ENCODE measurements at regions not wholly inside any gene's neighbourhood (a gene's known extent, or its start where the extent isn't known, plus 50 kb on each side); places are given as distances from the start of the nearest gene placed in this dataset.

DNA sequence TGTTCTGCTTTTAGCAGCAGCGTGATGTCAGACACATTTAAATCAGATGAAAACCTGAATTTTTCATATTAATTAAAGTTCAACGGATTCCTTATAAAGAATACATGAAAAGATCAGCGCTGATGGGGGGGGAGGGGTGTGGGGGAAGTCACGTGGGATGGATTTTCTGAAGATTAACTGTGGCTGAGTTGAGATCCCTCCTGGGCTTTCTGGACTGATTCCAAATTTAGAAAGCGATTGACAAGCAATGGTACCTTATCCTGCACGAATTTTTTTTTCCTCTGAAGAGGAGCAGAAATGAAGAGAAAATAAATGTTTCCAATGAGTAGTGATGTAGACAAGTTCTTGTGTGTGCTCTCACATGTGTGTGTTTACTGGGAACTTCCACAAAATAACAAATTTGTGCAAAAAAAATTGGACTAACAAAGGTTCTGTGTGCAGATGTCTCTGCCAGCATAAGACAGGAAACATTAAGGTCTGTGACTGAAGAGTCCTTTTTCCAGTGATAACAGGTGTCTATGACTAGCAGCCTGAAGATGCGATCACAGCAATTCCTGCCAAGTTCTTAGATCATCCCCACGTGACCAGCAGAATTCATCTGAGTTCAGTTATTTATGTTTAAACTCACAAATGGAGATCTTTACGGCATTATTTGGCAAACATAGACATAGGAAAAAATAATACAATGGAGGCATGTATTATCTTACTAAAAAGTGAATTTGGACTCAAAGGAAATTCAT is 585.2 kb upstream of the CELF2 start:
- DNase-seq (ENCODE audit: low spot score) = no peak
- WGBS = 58% methylated on average over 9 of the region's 9 CpGs

DNA sequence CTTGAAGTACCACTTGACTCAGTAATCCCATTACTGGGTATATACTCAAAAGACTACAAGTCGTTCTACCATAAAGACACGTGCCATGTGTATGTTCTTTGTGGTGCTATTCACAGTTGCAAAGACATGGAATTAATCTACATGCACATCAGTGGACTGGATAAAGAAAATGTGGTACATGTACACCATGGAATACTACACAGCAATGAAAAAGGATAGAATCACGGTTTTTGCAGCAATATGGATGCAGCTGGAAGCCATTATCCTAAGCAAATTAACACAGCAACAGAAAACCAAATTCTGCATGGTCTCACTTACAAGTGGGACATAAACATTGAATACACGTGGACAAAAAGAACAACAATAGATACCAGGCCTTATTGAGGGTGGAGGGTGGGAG is 583.4 kb upstream of the CELF2 start:
- no peak for DNase-seq (ENCODE audit: low spot score)
- Histone ChIP-seq H3K27me3 (replicated peaks; ENCODE audit: insufficient read depth) (no peaks in the 10 kb centered on the region), H3K4me1 (replicated peaks) (no peaks in the 10 kb centered on the region), H3K4me3 (no peak overlapping the region), H3K9me3 (no peaks in the 10 kb centered on the region), H3K27ac (no peak overlapping the region), H3K36me3 (no peaks in the 10 kb centered on the region)
- 87% methylated on average over 4 of the region's 4 CpGs for WGBS
- intact Hi-C loops (cut with DNase I) = no loop called here
- TF ChIP-seq POLR2AphosphoS5 (IDR thresholded peaks at IDR 0.05) (no peak), POLR2A (IDR thresholded peaks at IDR 0.05) (no peak)
- TF ChIP-seq, protein P1, sequence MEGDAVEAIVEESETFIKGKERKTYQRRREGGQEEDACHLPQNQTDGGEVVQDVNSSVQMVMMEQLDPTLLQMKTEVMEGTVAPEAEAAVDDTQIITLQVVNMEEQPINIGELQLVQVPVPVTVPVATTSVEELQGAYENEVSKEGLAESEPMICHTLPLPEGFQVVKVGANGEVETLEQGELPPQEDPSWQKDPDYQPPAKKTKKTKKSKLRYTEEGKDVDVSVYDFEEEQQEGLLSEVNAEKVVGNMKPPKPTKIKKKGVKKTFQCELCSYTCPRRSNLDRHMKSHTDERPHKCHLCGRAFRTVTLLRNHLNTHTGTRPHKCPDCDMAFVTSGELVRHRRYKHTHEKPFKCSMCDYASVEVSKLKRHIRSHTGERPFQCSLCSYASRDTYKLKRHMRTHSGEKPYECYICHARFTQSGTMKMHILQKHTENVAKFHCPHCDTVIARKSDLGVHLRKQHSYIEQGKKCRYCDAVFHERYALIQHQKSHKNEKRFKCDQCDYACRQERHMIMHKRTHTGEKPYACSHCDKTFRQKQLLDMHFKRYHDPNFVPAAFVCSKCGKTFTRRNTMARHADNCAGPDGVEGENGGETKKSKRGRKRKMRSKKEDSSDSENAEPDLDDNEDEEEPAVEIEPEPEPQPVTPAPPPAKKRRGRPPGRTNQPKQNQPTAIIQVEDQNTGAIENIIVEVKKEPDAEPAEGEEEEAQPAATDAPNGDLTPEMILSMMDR (IDR thresholded peaks at IDR 0.05) = no peak

More for the DNA sequence above, 585.2 kb upstream of the CELF2 start:
- H3K4me1 ChIP-seq (replicated peaks) = no peaks in the 10 kb centered on the region
- no peaks in the 10 kb centered on the region for H3K36me3 ChIP-seq
- H3K27ac ChIP-seq = no peak overlapping the region
- H3K27me3 ChIP-seq (replicated peaks; ENCODE audit: insufficient read depth) = no peaks in the 10 kb centered on the region
- TF ChIP-seq, protein P1 (IDR thresholded peaks at IDR 0.05) = no peak
- TF ChIP-seq POLR2A (IDR thresholded peaks at IDR 0.05) (no peak), POLR2AphosphoS5 (IDR thresholded peaks at IDR 0.05) (no peak)
- intact Hi-C loops (cut with DNase I) = no loop called here
- no peak overlapping the region for H3K4me3 ChIP-seq
- H3K9me3 ChIP-seq = no peaks in the 10 kb centered on the region

DNA sequence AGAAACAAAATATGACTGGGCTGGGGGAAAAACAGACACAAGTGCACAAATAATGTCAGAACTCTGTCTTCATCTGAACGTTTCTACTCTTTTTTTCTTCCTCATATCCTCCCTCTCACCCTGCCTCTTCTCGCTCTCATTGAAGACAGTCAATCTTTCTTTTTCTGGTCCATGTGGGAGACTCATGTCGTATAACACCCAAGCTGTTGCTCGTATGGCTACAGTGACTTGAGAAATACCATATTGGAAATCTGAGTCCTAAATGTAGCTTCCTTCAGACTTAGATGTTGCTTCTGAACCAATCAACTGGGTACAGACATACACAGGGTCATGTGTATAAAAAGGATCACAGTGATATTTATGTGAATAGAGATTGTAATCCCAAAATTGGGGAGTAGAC is 579.8 kb upstream of the CELF2 start:
- no peaks in the 10 kb centered on the region for H3K4me1 ChIP-seq (replicated peaks)
- no peak overlapping the region for H3K27ac ChIP-seq
- TF ChIP-seq POLR2A (IDR thresholded peaks at IDR 0.05) (no peak), POLR2AphosphoS5 (IDR thresholded peaks at IDR 0.05) (no peak)
- intact Hi-C loops (cut with DNase I) = no loop called here
- no peaks in the 10 kb centered on the region for H3K9me3 ChIP-seq
- H3K27me3 ChIP-seq (replicated peaks; ENCODE audit: insufficient read depth) = no peaks in the 10 kb centered on the region
- WGBS = 91% methylated on average over 4 of the region's 4 CpGs
- DNase-seq (ENCODE audit: low spot score) = no peak
- H3K36me3 ChIP-seq = no peaks in the 10 kb centered on the region
- no peak overlapping the region for H3K4me3 ChIP-seq

DNA sequence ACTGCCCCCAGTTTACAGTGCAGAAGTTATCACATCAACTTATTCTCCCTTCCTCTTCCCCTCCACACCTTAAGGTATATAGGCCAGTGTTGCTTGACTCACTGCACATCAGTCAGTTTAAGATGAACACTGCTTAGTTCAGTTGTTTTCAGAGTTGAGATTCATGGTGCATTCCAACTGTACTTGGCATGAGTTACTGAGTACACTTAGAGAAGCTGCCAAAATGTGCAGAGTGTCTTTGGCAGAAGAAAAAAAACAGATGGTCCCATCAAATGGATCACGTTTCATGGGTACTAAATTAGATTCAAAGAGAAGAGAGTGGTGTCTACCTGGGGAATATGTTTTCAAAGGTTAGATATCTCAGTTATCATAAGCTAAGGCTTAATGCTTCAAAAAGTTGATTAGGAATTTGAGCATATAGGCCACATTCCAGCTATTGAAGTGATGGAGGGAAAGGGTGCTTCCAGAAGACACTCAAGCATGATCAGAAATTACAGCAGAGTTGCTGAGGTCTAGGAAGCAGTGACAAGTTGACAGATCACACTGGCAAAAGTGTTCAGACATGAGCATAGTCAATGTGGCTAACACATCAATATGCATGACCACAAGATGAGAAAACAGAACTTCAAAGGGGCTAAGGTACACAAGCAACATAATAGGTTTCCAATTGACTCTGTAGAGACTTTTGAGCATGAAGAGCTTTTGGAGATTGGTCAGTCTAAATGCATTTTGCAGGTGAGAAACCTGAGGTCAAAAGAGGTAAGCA is 579.2 kb upstream of the CELF2 start:
- H3K4me3 ChIP-seq = no peak overlapping the region
- DNase-seq (ENCODE audit: low spot score) = no peak
- TF ChIP-seq POLR2AphosphoS5 (IDR thresholded peaks at IDR 0.05) (no peak), POLR2A (IDR thresholded peaks at IDR 0.05) (no peak)
- TF ChIP-seq, protein P1 (IDR thresholded peaks at IDR 0.05) = no peak
- H3K27ac ChIP-seq = no peak overlapping the region
- no peaks in the 10 kb centered on the region for H3K36me3 ChIP-seq
- 13% methylated on average over 1 of the region's 1 CpG for WGBS
- intact Hi-C loops (cut with DNase I) = no loop called here
- no peaks in the 10 kb centered on the region for H3K27me3 ChIP-seq (replicated peaks; ENCODE audit: insufficient read depth)
- no peaks in the 10 kb centered on the region for H3K9me3 ChIP-seq
- no peaks in the 10 kb centered on the region for H3K4me1 ChIP-seq (replicated peaks)

DNA sequence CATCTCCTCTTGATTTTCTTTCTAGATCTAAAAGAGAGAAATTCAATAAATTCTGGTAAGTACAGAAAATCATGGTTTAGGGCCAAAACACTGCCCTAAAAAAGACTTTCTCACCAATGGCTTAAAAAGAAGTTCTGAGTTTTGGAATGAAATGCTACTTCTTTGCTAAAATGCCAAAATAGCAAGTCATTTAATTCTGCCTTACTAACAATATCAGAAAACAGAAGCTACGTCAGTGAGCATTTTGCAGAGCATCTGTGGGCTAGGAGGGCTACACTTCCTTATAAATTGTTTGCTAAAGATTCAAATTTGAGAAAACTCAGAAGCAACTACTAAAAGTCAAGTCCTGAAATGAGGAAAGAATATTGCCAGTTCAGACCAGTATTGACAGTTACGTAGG is 560.8 kb upstream of the CELF2 start:
- Histone ChIP-seq H3K27me3 (replicated peaks; ENCODE audit: insufficient read depth) (no peaks in the 10 kb centered on the region), H3K4me3 (no peak overlapping the region), H3K4me1 (replicated peaks) (no peaks in the 10 kb centered on the region), H3K36me3 (no peaks in the 10 kb centered on the region), H3K27ac (no peak overlapping the region), H3K9me3 (no peaks in the 10 kb centered on the region)
- intact Hi-C loops (cut with DNase I) = no loop called here
- no peak for DNase-seq (ENCODE audit: low spot score)
- 90% methylated on average over 2 of the region's 2 CpGs for WGBS
- TF ChIP-seq POLR2AphosphoS5 (IDR thresholded peaks at IDR 0.05) (no peak), POLR2A (IDR thresholded peaks at IDR 0.05) (no peak)
- TF ChIP-seq, protein P1 (IDR thresholded peaks at IDR 0.05) = no peak
